H9 (cell line): ENCODE measurements at regions not wholly inside any gene's neighbourhood (a gene's known extent, or its start where the extent isn't known, plus 50 kb on each side); places are given as distances from the start of the nearest gene placed in this dataset.

Source experiments
- DNase-seq: peaks from one replicate; pipeline ENCODE4 v3.0.0-alpha.2; 2017
- H2AFZ ChIP-seq: one replicate; pipeline ENCODE4 v1.6.1; 2013; ENCODE audit warnings: mild to moderate bottlenecking, low read length, control low read depth, moderate library complexity
- H2AK5ac ChIP-seq: 2 replicates; pipeline ENCODE4 v1.6.1; 2013; ENCODE audit warnings: low read length, control low read depth, mixed read lengths; ENCODE audit not compliant: insufficient read length
- H2BK120ac ChIP-seq: one replicate; pipeline ENCODE4 v1.6.1; 2013; ENCODE audit warnings: low read depth, mild to moderate bottlenecking, low read length, control low read depth, inconsistent platforms; ENCODE audit not compliant: poor library complexity, severe bottlenecking
- H2BK12ac ChIP-seq: 2 replicates; pipeline ENCODE4 v1.6.1; 2013; ENCODE audit warnings: low read length, control low read depth, mixed read lengths, low read depth; ENCODE audit not compliant: insufficient read length
- H2BK15ac ChIP-seq: 2 replicates; pipeline ENCODE4 v1.6.1; 2013; ENCODE audit warnings: low read depth, low read length, control low read depth
- H2BK20ac ChIP-seq: one replicate; pipeline ENCODE4 v1.6.1; 2013; ENCODE audit warnings: low read depth, mild to moderate bottlenecking, low read length, control low read depth, inconsistent platforms; ENCODE audit not compliant: poor library complexity, severe bottlenecking
- H2BK5ac ChIP-seq: 2 replicates; pipeline ENCODE4 v1.6.1; 2013; ENCODE audit warnings: low read length, control low read depth, mixed read lengths; ENCODE audit not compliant: insufficient read length
- H3K14ac ChIP-seq: 2 replicates; pipeline ENCODE4 v1.6.1; 2013; ENCODE audit warnings: low read length, control low read depth; ENCODE audit not compliant: insufficient read depth
- H3K18ac ChIP-seq: 2 replicates; pipeline ENCODE4 v1.6.1; 2013; ENCODE audit warnings: low read depth, mild to moderate bottlenecking, mixed read lengths, low read length, control low read depth; ENCODE audit not compliant: insufficient read length
- H3K23ac ChIP-seq: 2 replicates; pipeline ENCODE4 v1.6.1; 2013; ENCODE audit warnings: low read length, control low read depth, mixed read lengths, low read depth; ENCODE audit not compliant: insufficient read length
- H3K23me2 ChIP-seq: 2 replicates; pipeline ENCODE4 v1.6.1; 2013; ENCODE audit warnings: low read depth, mild to moderate bottlenecking, mixed read lengths, low read length, control low read depth; ENCODE audit not compliant: insufficient read length, poor library complexity, severe bottlenecking
- H3K27ac ChIP-seq: 2 replicates; pipeline ENCODE4 v1.5.1; 2013; ENCODE audit warnings: low read length, control low read depth, mixed read lengths, low read depth; ENCODE audit not compliant: insufficient read length
- H3K27me3 ChIP-seq: 2 replicates; pipeline ENCODE4 v1.6.1; 2013; ENCODE audit warnings: low read length, control low read depth, inconsistent platforms; ENCODE audit not compliant: insufficient read depth
- H3K4ac ChIP-seq: 2 replicates; pipeline ENCODE4 v1.6.1; 2013; ENCODE audit warnings: low read depth, mild to moderate bottlenecking, control low read depth, inconsistent platforms, low read length, moderate library complexity
- H3K4me1 ChIP-seq: 2 replicates; pipeline ENCODE4 v1.6.1; 2013; ENCODE audit warnings: low read length, control low read depth, inconsistent platforms; ENCODE audit not compliant: insufficient read depth
- H3K4me2 ChIP-seq: 2 replicates; pipeline ENCODE4 v1.6.1; 2013; ENCODE audit warnings: low read length, control low read depth, mixed read lengths; ENCODE audit not compliant: insufficient read length, insufficient read depth
- H3K56ac ChIP-seq: 2 replicates; pipeline ENCODE4 v1.6.1; 2013; ENCODE audit warnings: low read depth, mild to moderate bottlenecking, mixed read lengths, low read length, control low read depth; ENCODE audit not compliant: insufficient read length
- H3K79me1 ChIP-seq: 2 replicates; pipeline ENCODE4 v1.6.1; 2013; ENCODE audit warnings: low read depth, mild to moderate bottlenecking, moderate library complexity, low read length, control low read depth, inconsistent platforms; ENCODE audit not compliant: insufficient read depth, poor library complexity, severe bottlenecking
- H3K79me2 ChIP-seq: 2 replicates; pipeline ENCODE4 v1.6.1; 2013; ENCODE audit warnings: low read length, control low read depth, inconsistent platforms; ENCODE audit not compliant: insufficient read depth
- H3K9ac ChIP-seq: 2 replicates; pipeline ENCODE4 v1.6.1; 2013; ENCODE audit warnings: low read length, control low read depth, mixed read lengths; ENCODE audit not compliant: insufficient read length; ENCODE audit errors: extremely low read depth
- H3K9me3 ChIP-seq: one replicate; pipeline ENCODE4 v1.6.1; 2013; ENCODE audit warnings: low read depth, low read length, inconsistent platforms; ENCODE audit not compliant: control insufficient read depth
- H3T11ph ChIP-seq: one replicate; pipeline ENCODE4 v1.6.1; 2013; ENCODE audit warnings: mild to moderate bottlenecking, low read length, control low read depth, inconsistent platforms
- H4K20me1 ChIP-seq: one replicate; pipeline ENCODE4 v1.6.1; 2013; ENCODE audit not compliant: control insufficient read depth, insufficient read length, insufficient read depth
- H4K5ac ChIP-seq: 2 replicates; pipeline ENCODE4 v1.6.1; 2013; ENCODE audit warnings: low read depth, mild to moderate bottlenecking, mixed read lengths, low read length, control low read depth; ENCODE audit not compliant: insufficient read length
- H4K8ac ChIP-seq: replicated peaks from 2 replicates; pipeline ENCODE4 v1.6.1; 2013; ENCODE audit warnings: low read length, control low read depth, mixed read lengths, low read depth; ENCODE audit not compliant: insufficient read length
- H4K91ac ChIP-seq: 2 replicates; pipeline ENCODE4 v1.6.1; 2013; ENCODE audit warnings: low read depth, mild to moderate bottlenecking, moderate library complexity, mixed read lengths, low read length, control low read depth; ENCODE audit not compliant: insufficient read length
- H3K27ac Mint-ChIP-seq, 3 experiments: 2 replicates in 2 of 3; 3 replicates in 1 of 3; pipeline ENCODE4 v1.8.0; 2020 to 2021; ENCODE audit warnings: mixed read lengths in 3 of 3, mild to moderate bottlenecking in 1 of 3, moderate library complexity in 1 of 3
- H3K27me3 Mint-ChIP-seq: 2 replicates; pipeline ENCODE4 v1.8.0; 2021; ENCODE audit warnings: low read depth, mild to moderate bottlenecking, moderate library complexity, mixed read lengths
- H3K36me3 Mint-ChIP-seq, 3 experiments: 2 replicates in 2 of 3; 3 replicates in 1 of 3; pipeline ENCODE4 v1.8.0; 2020 to 2021; ENCODE audit warnings: low read depth in 3 of 3, mixed read lengths in 3 of 3; ENCODE audit not compliant: insufficient read depth in 1 of 3
- H3K4me1 Mint-ChIP-seq, 2 experiments: 2 replicates each; pipeline ENCODE4 v1.8.0; 2020; ENCODE audit warnings: mixed read lengths in 2 of 2
- H3K4me3 Mint-ChIP-seq, 2 experiments: 2 replicates in 1 of 2; 3 replicates in 1 of 2; pipeline ENCODE4 v1.8.0; 2020 to 2021; ENCODE audit warnings: mild to moderate bottlenecking in 2 of 2, mixed read lengths in 2 of 2, moderate library complexity in 1 of 2
- H3K9me3 Mint-ChIP-seq, 2 experiments: 2 replicates in 1 of 2; 3 replicates in 1 of 2; pipeline ENCODE4 v1.8.0; 2020; ENCODE audit warnings: mild to moderate bottlenecking in 2 of 2, mixed read lengths in 2 of 2, moderate library complexity in 1 of 2
- WGBS: extraction: QIAGEN DNeasy Blood & Tissue Kit; methylation state at CpG from one replicate; pipeline ENCODE4 v1.1.7; 2013; ENCODE audit warnings: missing lambda C conversion rate, low lambda C conversion rate, mixed read lengths; ENCODE audit not compliant: insufficient read length; ENCODE audit errors: extremely low coverage; 5-methylcytosine and 5-hydroxymethylcytosine counted together
- TF ChIP-seq, protein P1 (sequence below): fragments of 200-600 bp; sonication (generic); conservative IDR thresholded peaks from 3 replicates; pipeline ENCODE4 v1.8.0; 2021; ENCODE audit warnings: antibody characterized with exemption, mild to moderate bottlenecking

GRCh38 chr11:19398273-19398672 is 157.5 kb upstream of the E2F8 start:
- Histone ChIP-seq H2AFZ (no peak overlapping the region), H3K4me2 (no peak overlapping the region), H3K9me3 (no peaks in the 10 kb centered on the region), H2BK20ac (no peak overlapping the region), H2BK12ac (no peak overlapping the region), H3K79me2 (no peaks in the 10 kb centered on the region), H4K8ac (no peak overlapping the region), H2BK120ac (no peak overlapping the region), H3K23ac (no peak overlapping the region), H3K9ac (no peak overlapping the region), H3K27me3 (no peaks in the 10 kb centered on the region), H3K14ac (no peak overlapping the region), H3K23me2 (no peaks in the 10 kb centered on the region), H4K20me1 (no peaks in the 10 kb centered on the region), H4K91ac (no peak overlapping the region), H2AK5ac (no peak overlapping the region), H4K5ac (no peak overlapping the region), H3T11ph (no peak overlapping the region), H2BK15ac (no peak overlapping the region), H3K79me1 (no peaks in the 10 kb centered on the region), H3K18ac (no peak overlapping the region), H3K4ac (no peak overlapping the region), H3K27ac (no peak overlapping the region), H3K4me1 (peaks cover 6% of the 10 kb centered on the region), H2BK5ac (no peak overlapping the region), H3K56ac (no peak overlapping the region)
- H3K36me3 Mint-ChIP-seq, result no peaks in the 10 kb centered on the region
- peaks cover 16 to 19% of the 10 kb centered on the region in 2 experiments for H3K4me1 Mint-ChIP-seq
- no peak overlapping the region for H3K27ac Mint-ChIP-seq
- no peaks in the 10 kb centered on the region for H3K9me3 Mint-ChIP-seq
- TF ChIP-seq, protein P1, sequence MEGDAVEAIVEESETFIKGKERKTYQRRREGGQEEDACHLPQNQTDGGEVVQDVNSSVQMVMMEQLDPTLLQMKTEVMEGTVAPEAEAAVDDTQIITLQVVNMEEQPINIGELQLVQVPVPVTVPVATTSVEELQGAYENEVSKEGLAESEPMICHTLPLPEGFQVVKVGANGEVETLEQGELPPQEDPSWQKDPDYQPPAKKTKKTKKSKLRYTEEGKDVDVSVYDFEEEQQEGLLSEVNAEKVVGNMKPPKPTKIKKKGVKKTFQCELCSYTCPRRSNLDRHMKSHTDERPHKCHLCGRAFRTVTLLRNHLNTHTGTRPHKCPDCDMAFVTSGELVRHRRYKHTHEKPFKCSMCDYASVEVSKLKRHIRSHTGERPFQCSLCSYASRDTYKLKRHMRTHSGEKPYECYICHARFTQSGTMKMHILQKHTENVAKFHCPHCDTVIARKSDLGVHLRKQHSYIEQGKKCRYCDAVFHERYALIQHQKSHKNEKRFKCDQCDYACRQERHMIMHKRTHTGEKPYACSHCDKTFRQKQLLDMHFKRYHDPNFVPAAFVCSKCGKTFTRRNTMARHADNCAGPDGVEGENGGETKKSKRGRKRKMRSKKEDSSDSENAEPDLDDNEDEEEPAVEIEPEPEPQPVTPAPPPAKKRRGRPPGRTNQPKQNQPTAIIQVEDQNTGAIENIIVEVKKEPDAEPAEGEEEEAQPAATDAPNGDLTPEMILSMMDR, result no peak
- no peak overlapping the region for H3K4me3 Mint-ChIP-seq
- WGBS, result no CpG with 5 or more reads among the region's 5 CpGs
- no peak for DNase-seq
- H3K27me3 Mint-ChIP-seq, result peaks cover 2% of the 10 kb centered on the region
